Kidney epithelial cell (primary cell): ENCODE measurements at regions not wholly inside any gene's neighbourhood (a gene's known extent, or its start where the extent isn't known, plus 50 kb on each side); places are given as distances from the start of the nearest gene placed in this dataset.

Experiments
- DNase-seq: peaks from one replicate; pipeline ENCODE4 v3.0.0-alpha.2; 2010; ENCODE audit warnings: low read depth
- H3K27me3 ChIP-seq: 2 replicates; pipeline ENCODE4 v1.6.0; 2011; ENCODE audit warnings: low read length; ENCODE audit not compliant: control insufficient read depth, insufficient read depth
- H3K36me3 ChIP-seq: 2 replicates; pipeline ENCODE4 v1.5.1; 2011; ENCODE audit warnings: low read length; ENCODE audit not compliant: control insufficient read depth, insufficient read depth
- H3K4me3 ChIP-seq: 2 replicates; pipeline ENCODE4 v1.5.1; 2011; ENCODE audit warnings: low read depth, mild to moderate bottlenecking, control low read depth, low read length
- TF ChIP-seq, protein P1 (sequence below): IDR thresholded peaks from 2 replicates; pipeline ENCODE4 v1.5.1; 2011; ENCODE audit warnings: mild to moderate bottlenecking, moderate library complexity, low read length, control low read depth, inconsistent platforms; ENCODE audit not compliant: insufficient read depth, poor library complexity, severe bottlenecking

DNA sequence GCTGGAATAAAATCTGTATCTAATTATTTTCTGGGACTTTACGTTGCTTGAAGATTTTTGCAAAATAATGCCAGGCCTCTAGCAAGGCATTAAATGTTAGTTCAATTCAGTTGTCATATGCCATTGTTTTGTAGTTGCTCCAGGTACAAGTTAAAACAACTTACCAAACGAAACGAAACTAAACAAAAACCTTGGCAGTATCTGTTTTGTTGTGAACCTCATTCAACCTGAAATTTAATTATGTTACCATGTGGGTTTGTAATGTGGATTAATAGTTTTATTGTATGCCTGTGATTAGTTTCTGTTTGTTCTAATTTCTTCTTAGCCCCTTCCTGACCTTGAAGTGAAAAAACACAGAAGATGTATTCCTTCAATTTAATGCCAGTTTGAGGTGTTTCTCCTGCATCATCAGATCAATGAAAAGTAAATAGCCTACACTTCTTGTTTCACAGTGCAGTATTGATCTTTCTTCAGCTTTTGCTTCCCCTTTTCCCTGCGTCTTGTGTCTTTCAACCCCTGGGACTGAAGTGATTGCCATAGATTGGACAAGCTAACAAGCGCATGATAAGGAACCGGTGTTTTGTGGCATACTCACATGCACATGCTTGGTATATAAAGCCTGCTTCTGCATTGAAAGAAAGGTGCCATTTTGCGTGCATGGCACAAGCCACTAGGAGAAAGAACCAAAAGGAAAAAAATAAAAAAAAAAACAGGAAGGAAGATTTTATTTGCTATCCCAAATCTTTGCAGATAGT lies 699.0 kb upstream of the ARRDC3 start:
- Histone ChIP-seq H3K36me3 (no peaks in the 10 kb centered on the region), H3K4me3 (no peak overlapping the region), H3K27me3 (no peaks in the 10 kb centered on the region)
- no peak for DNase-seq
- TF ChIP-seq, protein P1, sequence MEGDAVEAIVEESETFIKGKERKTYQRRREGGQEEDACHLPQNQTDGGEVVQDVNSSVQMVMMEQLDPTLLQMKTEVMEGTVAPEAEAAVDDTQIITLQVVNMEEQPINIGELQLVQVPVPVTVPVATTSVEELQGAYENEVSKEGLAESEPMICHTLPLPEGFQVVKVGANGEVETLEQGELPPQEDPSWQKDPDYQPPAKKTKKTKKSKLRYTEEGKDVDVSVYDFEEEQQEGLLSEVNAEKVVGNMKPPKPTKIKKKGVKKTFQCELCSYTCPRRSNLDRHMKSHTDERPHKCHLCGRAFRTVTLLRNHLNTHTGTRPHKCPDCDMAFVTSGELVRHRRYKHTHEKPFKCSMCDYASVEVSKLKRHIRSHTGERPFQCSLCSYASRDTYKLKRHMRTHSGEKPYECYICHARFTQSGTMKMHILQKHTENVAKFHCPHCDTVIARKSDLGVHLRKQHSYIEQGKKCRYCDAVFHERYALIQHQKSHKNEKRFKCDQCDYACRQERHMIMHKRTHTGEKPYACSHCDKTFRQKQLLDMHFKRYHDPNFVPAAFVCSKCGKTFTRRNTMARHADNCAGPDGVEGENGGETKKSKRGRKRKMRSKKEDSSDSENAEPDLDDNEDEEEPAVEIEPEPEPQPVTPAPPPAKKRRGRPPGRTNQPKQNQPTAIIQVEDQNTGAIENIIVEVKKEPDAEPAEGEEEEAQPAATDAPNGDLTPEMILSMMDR: no peak

DNA sequence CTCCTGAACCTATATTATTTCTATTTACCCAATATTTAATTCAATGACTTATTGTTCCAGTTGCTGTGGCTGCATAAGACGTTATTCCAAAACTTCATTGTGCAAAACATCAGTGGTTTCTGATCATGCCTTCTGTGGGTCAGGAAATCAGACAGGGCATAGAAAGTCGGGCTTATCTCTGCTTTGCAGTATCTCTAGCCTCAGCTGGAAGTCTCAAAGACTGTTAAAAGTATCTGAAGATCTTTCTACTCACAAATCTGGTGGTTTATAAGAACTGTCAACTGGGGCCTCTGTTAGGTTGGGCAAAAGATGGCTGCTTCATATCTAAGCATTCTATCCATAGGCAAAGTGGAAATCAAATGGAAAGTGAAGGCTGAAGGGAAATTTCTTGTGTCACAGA lies 687.7 kb upstream of the ARRDC3 start:
- no peak overlapping the region for H3K4me3 ChIP-seq
- TF ChIP-seq, protein P1: no peak
- DNase-seq: no peak

DNA sequence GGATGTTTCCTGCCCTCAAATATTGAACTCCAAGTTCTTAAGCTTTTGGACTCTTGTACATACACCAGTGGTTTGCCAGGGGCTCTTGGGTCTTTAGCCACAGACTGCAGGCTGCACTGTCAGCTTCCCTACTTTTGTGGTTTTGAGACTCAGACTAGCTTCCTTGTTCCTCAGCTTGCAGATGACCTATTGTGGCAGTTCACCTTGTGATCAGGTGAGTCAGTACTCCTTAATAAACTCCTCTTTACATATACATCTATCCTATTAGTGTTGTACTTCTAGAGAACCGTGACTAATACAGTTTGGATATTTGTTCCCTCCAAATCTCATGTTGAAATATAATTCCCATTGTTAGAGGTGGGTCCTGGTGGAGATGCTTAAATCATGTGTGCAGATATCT lies 681.9 kb upstream of the ARRDC3 start:
- H3K36me3 ChIP-seq: no peaks in the 10 kb centered on the region
- H3K4me3 ChIP-seq: no peak overlapping the region
- H3K27me3 ChIP-seq: no peaks in the 10 kb centered on the region
- TF ChIP-seq, protein P1: no peak
- DNase-seq: no peak

More for the DNA sequence above, 687.7 kb upstream of the ARRDC3 start:
- Histone ChIP-seq H3K27me3 (no peaks in the 10 kb centered on the region), H3K36me3 (no peaks in the 10 kb centered on the region)

- Histone ChIP-seq H3K27me3 (no peaks in the 10 kb centered on the region), H3K4me3 (no peak overlapping the region), H3K36me3 (no peaks in the 10 kb centered on the region)
- TF ChIP-seq, protein P1: no peak
- no peak for DNase-seq
These were observed 668.6 kb upstream of the ARRDC3 start for GRCh38 chr5:92051741-92052140.

- no peak for DNase-seq
- H3K27me3 ChIP-seq: no peaks in the 10 kb centered on the region
- TF ChIP-seq, protein P1: no peak
- H3K36me3 ChIP-seq: no peaks in the 10 kb centered on the region
- H3K4me3 ChIP-seq: no peak overlapping the region
These were observed 667.9 kb upstream of the ARRDC3 start for GRCh38 chr5:92050970-92051369.
